ENCODE measurements at regions not wholly inside any gene's neighbourhood (a gene's known extent, or its start where the extent isn't known, plus 50 kb on each side); places are given as distances from the start of the nearest gene placed in this dataset.

- Histone ChIP-seq H3K4me2 (ENCODE audit: low read depth, low read length) (no peak overlapping the region), H3F3A (ENCODE audit: insufficient read depth, low read length) (no peaks in the 10 kb centered on the region), H3K9ac (ENCODE audit: low read length) (no peak overlapping the region), H2AFZ (ENCODE audit: low read length) (no peak overlapping the region), H3K79me2 (ENCODE audit: low read length) (no peaks in the 10 kb centered on the region), H3K27ac (ENCODE audit: low read length) (no peak overlapping the region), H3K36me3 (replicated peaks; ENCODE audit: insufficient read depth, low read length) (no peaks in the 10 kb centered on the region), H3K9me3 (replicated peaks; ENCODE audit: insufficient read depth, low read length) (no peaks in the 10 kb centered on the region; the same call in 1 of the 2 replicates), H3K9me2 (replicated peaks; ENCODE audit: insufficient read depth, low read length) (no peaks in the 10 kb centered on the region), H3K27me3 (replicated peaks; ENCODE audit: insufficient read depth, low read length) (no peaks in the 10 kb centered on the region), H3K4me3 (ENCODE audit: low read length) (no peak overlapping the region), H3K4me1 (ENCODE audit: low read length) (no peaks in the 10 kb centered on the region), H4K20me1 (ENCODE audit: insufficient read depth, low read length) (no peaks in the 10 kb centered on the region)
- DNase-seq = no peak
- TF ChIP-seq EZH2phosphoT487 (IDR thresholded peaks at IDR 0.05; ENCODE audit: low read length) = no peak
- no peak for TF ChIP-seq EZH2 (optimal IDR thresholded peaks at IDR 0.05; ENCODE audit: low read depth, low read length)
Observed at GRCh38 chr11:50394017-50394416, 361.3 kb downstream of the OR4C45 start.

GRCh38 chr11:50412832-50413231 is 380.2 kb downstream of the OR4C45 start:
- no peak overlapping the region for H3K4me3 ChIP-seq (ENCODE audit: low read length)
- no peaks in the 10 kb centered on the region for H4K20me1 ChIP-seq (ENCODE audit: insufficient read depth, low read length)
- no peak overlapping the region for H3K9ac ChIP-seq (ENCODE audit: low read length)
- H3K27ac ChIP-seq (ENCODE audit: low read length) = no peak overlapping the region
- H3K79me2 ChIP-seq (ENCODE audit: low read length) = no peaks in the 10 kb centered on the region
- H3K9me3 ChIP-seq (replicated peaks; ENCODE audit: insufficient read depth, low read length) = no peaks in the 10 kb centered on the region
- H3K9me2 ChIP-seq (replicated peaks; ENCODE audit: insufficient read depth, low read length) = no peaks in the 10 kb centered on the region
- DNase-seq = no peak
- no peaks in the 10 kb centered on the region for H3F3A ChIP-seq (ENCODE audit: insufficient read depth, low read length)
- no peak overlapping the region for H3K4me2 ChIP-seq (ENCODE audit: low read depth, low read length)
- no peak overlapping the region for H2AFZ ChIP-seq (ENCODE audit: low read length)
- H3K27me3 ChIP-seq (replicated peaks; ENCODE audit: insufficient read depth, low read length) = no peaks in the 10 kb centered on the region
- no peaks in the 10 kb centered on the region for H3K4me1 ChIP-seq (ENCODE audit: low read length)
- no peaks in the 10 kb centered on the region for H3K36me3 ChIP-seq (replicated peaks; ENCODE audit: insufficient read depth, low read length)
- no peak for TF ChIP-seq CTCF (IDR thresholded peaks at IDR 0.05; ENCODE audit: low read length)
- no peak for TF ChIP-seq EZH2phosphoT487 (IDR thresholded peaks at IDR 0.05; ENCODE audit: low read length)
- no peak for TF ChIP-seq EZH2 (optimal IDR thresholded peaks at IDR 0.05; ENCODE audit: low read depth, low read length)

- Histone ChIP-seq H3K4me3 (ENCODE audit: low read length) (no peak overlapping the region), H3K9me3 (replicated peaks; ENCODE audit: insufficient read depth, low read length) (no peaks in the 10 kb centered on the region; the same call in 1 of the 2 replicates), H4K20me1 (ENCODE audit: insufficient read depth, low read length) (no peaks in the 10 kb centered on the region), H3K4me2 (ENCODE audit: low read depth, low read length) (no peak overlapping the region), H3K27ac (ENCODE audit: low read length) (no peak overlapping the region), H3K36me3 (replicated peaks; ENCODE audit: insufficient read depth, low read length) (no peaks in the 10 kb centered on the region), H3K9me2 (replicated peaks; ENCODE audit: insufficient read depth, low read length) (no peaks in the 10 kb centered on the region), H3K27me3 (replicated peaks; ENCODE audit: insufficient read depth, low read length) (no peaks in the 10 kb centered on the region), H3K4me1 (ENCODE audit: low read length) (no peaks in the 10 kb centered on the region), H3F3A (ENCODE audit: insufficient read depth, low read length) (no peaks in the 10 kb centered on the region), H3K9ac (ENCODE audit: low read length) (no peak overlapping the region), H2AFZ (ENCODE audit: low read length) (no peak overlapping the region), H3K79me2 (ENCODE audit: low read length) (no peaks in the 10 kb centered on the region)
- no peak for DNase-seq
- TF ChIP-seq EZH2phosphoT487 (IDR thresholded peaks at IDR 0.05; ENCODE audit: low read length) = no peak
- no peak for TF ChIP-seq CTCF (IDR thresholded peaks at IDR 0.05; ENCODE audit: low read length)
- no peak for TF ChIP-seq EZH2 (optimal IDR thresholded peaks at IDR 0.05; ENCODE audit: low read depth, low read length)
Observed at GRCh38 chr11:50423208-50423607, 390.5 kb downstream of the OR4C45 start.

Measured in MM.1S (cell line).